GM19463 (cell line): ENCODE measurements at regions not wholly inside any gene's neighbourhood (a gene's known extent, or its start where the extent isn't known, plus 50 kb on each side); places are given as distances from the start of the nearest gene placed in this dataset.
"Not testable (repeated sequence)": the region's sequence is repeated elsewhere in the genome, so short reads cannot be mapped to it uniquely, and the experiment has no call there.

Source experiments
- ATAC-seq: cut with Tn5 transposase; IDR thresholded peaks from one replicate; pipeline ENCODE4 v1.9.1; 2021; ENCODE audit warnings: mild to moderate bottlenecking, moderate library complexity; ENCODE audit not compliant: unreplicated experiment

GRCh38 chr3:25895031-25895430 is 105.1 kb downstream of the OXSM start:
- no peak for ATAC-seq

GRCh38 chr3:25895443-25895842 is 105.6 kb downstream of the OXSM start:
- no peak for ATAC-seq

GRCh38 chr3:25897019-25897418 is 107.1 kb downstream of the OXSM start:
- peak; percentile 83 for ATAC-seq

GRCh38 chr3:25899352-25900101 is 109.6 kb downstream of the OXSM start:
- ATAC-seq, result no peak

- no peak for ATAC-seq
Measured at GRCh38 chr3:25900161-25900560, 110.3 kb downstream of the OXSM start.

- no peak for ATAC-seq
Measured at GRCh38 chr3:25901796-25902195, 111.9 kb downstream of the OXSM start.

- ATAC-seq, result no peak
Measured at GRCh38 chr3:25902586-25902985, 112.7 kb downstream of the OXSM start.

GRCh38 chr3:25903371-25904129 is 113.7 kb downstream of the OXSM start:
- ATAC-seq, result no peak

- ATAC-seq, result no peak
Measured at GRCh38 chr3:25904206-25904605, 114.3 kb downstream of the OXSM start.

- ATAC-seq, result no peak
Measured at GRCh38 chr3:25906132-25906906, 116.4 kb downstream of the OXSM start.

- ATAC-seq, result no peak
Measured at GRCh38 chr3:25907081-25907480, 117.2 kb downstream of the OXSM start.

GRCh38 chr3:25910105-25910504 is 120.2 kb downstream of the OXSM start:
- ATAC-seq, result no peak

- no peak for ATAC-seq
Measured at GRCh38 chr3:25910997-25911396, 121.1 kb downstream of the OXSM start.

GRCh38 chr3:25911525-25912295 is 121.8 kb downstream of the OXSM start:
- ATAC-seq, result no peak

- ATAC-seq, result no peak
Measured at GRCh38 chr3:25913179-25913578, 123.3 kb downstream of the OXSM start.

- no peak for ATAC-seq
Measured at GRCh38 chr3:25915673-25916072, 125.8 kb downstream of the OXSM start.

GRCh38 chr3:25916321-25916720 is 126.4 kb downstream of the OXSM start:
- no peak for ATAC-seq

- ATAC-seq, result not testable (repeated sequence)
Measured at GRCh38 chr3:25931967-25932366, 142.1 kb downstream of the OXSM start.

- no peak for ATAC-seq
Measured at GRCh38 chr3:25938566-25939325, 148.9 kb downstream of the OXSM start.

GRCh38 chr3:25940935-25941334 is 151.0 kb downstream of the OXSM start:
- ATAC-seq, result no peak
